ENCODE measurements at regions not wholly inside any gene's neighbourhood (a gene's known extent, or its start where the extent isn't known, plus 50 kb on each side); places are given as distances from the start of the nearest gene placed in this dataset.

- H3K4me1 ChIP-seq (ENCODE audit: control insufficient read depth in 2 of 2, insufficient read depth in 2 of 2, low read length in 2 of 2), result no peaks in the 10 kb centered on the region
- DNase-seq (no peak), ATAC-seq (ENCODE audit: low read depth) (no peak)
- intact Hi-C loops (cut with micrococcal nuclease), result no loop called here
- no peaks in the 10 kb centered on the region for H4K20me1 ChIP-seq (ENCODE audit: control insufficient read depth, insufficient read depth, low read length, poor library complexity, severe bottlenecking)
- no peak overlapping the region for H2AFZ ChIP-seq (ENCODE audit: insufficient read depth, low read depth, low read length, poor library complexity, severe bottlenecking)
- H3K79me2 ChIP-seq (ENCODE audit: control insufficient read depth, insufficient read depth, low read length), result no peaks in the 10 kb centered on the region
- peaks cover 10% of the 10 kb centered on the region for H3K9me3 Mint-ChIP-seq (ENCODE audit: insufficient read depth)
- H3K27ac ChIP-seq (ENCODE audit: low read length in 2 of 2), result no peak overlapping the region
- H3K27ac Mint-ChIP-seq, result no peak overlapping the region
- H3K4me3 ChIP-seq (ENCODE audit: control extremely low read depth in 1 of 5, extremely low read depth in 1 of 5, insufficient read depth in 1 of 5, low read depth in 2 of 5, low read length in 4 of 5), result no peak overlapping the region
- no peaks in the 10 kb centered on the region for H3K36me3 ChIP-seq (replicated peaks in 1 of 2; ENCODE audit: control extremely low read depth in 1 of 2, control insufficient read depth in 1 of 2, extremely low read depth in 1 of 2, insufficient read depth in 2 of 2, low read length in 1 of 2)
- no peak overlapping the region for H3K4me2 ChIP-seq (replicated peaks; ENCODE audit: low read depth, low read length, poor library complexity, severe bottlenecking)
- WGBS (ENCODE audit: insufficient coverage), result 91% methylated on average over 3 of the region's 4 CpGs
- H3K9me3 ChIP-seq (ENCODE audit: control extremely low read depth in 1 of 3, control insufficient read depth in 2 of 3, insufficient read depth in 1 of 3, low read length in 2 of 3), result peaks cover 0 to 5% (median 0%) of the 10 kb centered on the region in 3 donors
- TF ChIP-seq, protein P1, sequence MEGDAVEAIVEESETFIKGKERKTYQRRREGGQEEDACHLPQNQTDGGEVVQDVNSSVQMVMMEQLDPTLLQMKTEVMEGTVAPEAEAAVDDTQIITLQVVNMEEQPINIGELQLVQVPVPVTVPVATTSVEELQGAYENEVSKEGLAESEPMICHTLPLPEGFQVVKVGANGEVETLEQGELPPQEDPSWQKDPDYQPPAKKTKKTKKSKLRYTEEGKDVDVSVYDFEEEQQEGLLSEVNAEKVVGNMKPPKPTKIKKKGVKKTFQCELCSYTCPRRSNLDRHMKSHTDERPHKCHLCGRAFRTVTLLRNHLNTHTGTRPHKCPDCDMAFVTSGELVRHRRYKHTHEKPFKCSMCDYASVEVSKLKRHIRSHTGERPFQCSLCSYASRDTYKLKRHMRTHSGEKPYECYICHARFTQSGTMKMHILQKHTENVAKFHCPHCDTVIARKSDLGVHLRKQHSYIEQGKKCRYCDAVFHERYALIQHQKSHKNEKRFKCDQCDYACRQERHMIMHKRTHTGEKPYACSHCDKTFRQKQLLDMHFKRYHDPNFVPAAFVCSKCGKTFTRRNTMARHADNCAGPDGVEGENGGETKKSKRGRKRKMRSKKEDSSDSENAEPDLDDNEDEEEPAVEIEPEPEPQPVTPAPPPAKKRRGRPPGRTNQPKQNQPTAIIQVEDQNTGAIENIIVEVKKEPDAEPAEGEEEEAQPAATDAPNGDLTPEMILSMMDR (IDR thresholded peaks at IDR 0.05), result no peak
- TF ChIP-seq EZH2 (IDR thresholded peaks at IDR 0.05; ENCODE audit: borderline replicate concordance, insufficient read depth, low read depth, low read length, poor library complexity, severe bottlenecking), result no peak
- ChIA-PET CTCF (no interaction called here), POLR2A (no interaction called here)
- H3K4me1 Mint-ChIP-seq, result no peaks in the 10 kb centered on the region
- no peak overlapping the region for H3K9ac ChIP-seq (ENCODE audit: low read length)
- H3K27me3 Mint-ChIP-seq, result peaks cover 20% of the 10 kb centered on the region
- H3K4me3 Mint-ChIP-seq, result no peak overlapping the region
- peaks cover 0 to 8% (median 0%) of the 10 kb centered on the region in 4 experiments for H3K27me3 ChIP-seq (replicated peaks in 1 of 4; ENCODE audit: control extremely low read depth in 1 of 4, control insufficient read depth in 3 of 4, insufficient read depth in 4 of 4, low read length in 3 of 4)
Measured at GRCh38 chr22:27153386-27153785, 496.0 kb downstream of the MIAT start.

GRCh38 chr22:27154717-27155116, 497.3 kb downstream of the MIAT start:
- Mint-ChIP-seq H3K9me3 (ENCODE audit: insufficient read depth) (peaks cover 6% of the 10 kb centered on the region), H3K4me3 (no peak overlapping the region), H3K27me3 (peaks cover 16% of the 10 kb centered on the region), H3K27ac (no peak overlapping the region), H3K4me1 (no peaks in the 10 kb centered on the region)
- DNase-seq, result no peak
- Histone ChIP-seq H3K27ac (ENCODE audit: low read length in 2 of 2) (no peak overlapping the region), H3K9me3 (ENCODE audit: control extremely low read depth in 1 of 3, control insufficient read depth in 2 of 3, insufficient read depth in 1 of 3, low read length in 2 of 3) (peaks cover 0 to 5% (median 0%) of the 10 kb centered on the region in 3 donors), H2AFZ (ENCODE audit: insufficient read depth, low read depth, low read length, poor library complexity, severe bottlenecking) (no peak overlapping the region), H3K79me2 (ENCODE audit: control insufficient read depth, insufficient read depth, low read length) (no peaks in the 10 kb centered on the region), H3K4me3 (ENCODE audit: control extremely low read depth in 1 of 5, extremely low read depth in 1 of 5, insufficient read depth in 1 of 5, low read depth in 2 of 5, low read length in 4 of 5) (no peak overlapping the region), H3K9ac (ENCODE audit: low read length) (no peak overlapping the region), H4K20me1 (ENCODE audit: control insufficient read depth, insufficient read depth, low read length, poor library complexity, severe bottlenecking) (no peaks in the 10 kb centered on the region), H3K27me3 (replicated peaks in 1 of 4; ENCODE audit: control extremely low read depth in 1 of 4, control insufficient read depth in 3 of 4, insufficient read depth in 4 of 4, low read length in 3 of 4) (peaks cover 0 to 8% (median 0%) of the 10 kb centered on the region in 4 experiments), H3K4me1 (ENCODE audit: control insufficient read depth in 2 of 2, insufficient read depth in 2 of 2, low read length in 2 of 2) (no peaks in the 10 kb centered on the region), H3K36me3 (replicated peaks in 1 of 2; ENCODE audit: control extremely low read depth in 1 of 2, control insufficient read depth in 1 of 2, extremely low read depth in 1 of 2, insufficient read depth in 2 of 2, low read length in 1 of 2) (no peaks in the 10 kb centered on the region), H3K4me2 (replicated peaks; ENCODE audit: low read depth, low read length, poor library complexity, severe bottlenecking) (no peak overlapping the region)
- ChIA-PET CTCF (no interaction called here), POLR2A (no interaction called here)
- 22% methylated on average over 10 of the region's 12 CpGs for WGBS (ENCODE audit: insufficient coverage)
- TF ChIP-seq, protein P1 (IDR thresholded peaks at IDR 0.05), result no peak
- no peak for TF ChIP-seq EZH2 (IDR thresholded peaks at IDR 0.05; ENCODE audit: borderline replicate concordance, insufficient read depth, low read depth, low read length, poor library complexity, severe bottlenecking)
- ATAC-seq (ENCODE audit: low read depth), result no peak
- intact Hi-C loops (cut with micrococcal nuclease), result no loop called here
